ENCODE measurements at regions not wholly inside any gene's neighbourhood (a gene's known extent, or its start where the extent isn't known, plus 50 kb on each side); places are given as distances from the start of the nearest gene placed in this dataset.

DNA sequence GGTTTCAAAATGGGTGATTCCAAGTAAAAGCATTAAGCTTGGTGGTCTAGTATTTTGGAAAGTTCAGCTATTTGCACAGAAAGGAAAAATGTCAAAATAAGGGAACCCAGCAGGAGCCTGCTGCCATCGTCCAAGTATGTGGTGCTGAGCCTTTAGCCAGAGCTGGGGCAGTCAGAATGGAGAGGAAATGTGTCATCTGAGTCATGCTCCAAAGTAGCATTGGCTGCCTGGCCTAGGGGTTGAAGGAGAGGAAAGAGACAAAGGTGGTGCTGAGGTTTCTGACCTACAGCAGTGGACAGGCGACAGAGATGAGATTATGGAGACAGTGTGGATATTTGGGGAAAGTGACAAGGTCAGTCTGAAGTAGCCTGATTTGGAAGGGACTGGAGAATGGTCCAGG, 103.9 kb downstream of the PLCE1 start:
- Mint-ChIP-seq H3K27ac (no peak overlapping the region), H3K9me3 (no peaks in the 10 kb centered on the region), H3K4me3 (no peak overlapping the region), H3K4me1 (peaks cover 39% of the 10 kb centered on the region), H3K36me3 (ENCODE audit: low read depth) (no peaks in the 10 kb centered on the region), H3K27me3 (ENCODE audit: insufficient read depth) (no peaks in the 10 kb centered on the region)
- no peak overlapping the region for H3K9ac ChIP-seq (ENCODE audit: extremely low read depth, low read length, poor library complexity, severe bottlenecking)
- TF ChIP-seq, protein P1, sequence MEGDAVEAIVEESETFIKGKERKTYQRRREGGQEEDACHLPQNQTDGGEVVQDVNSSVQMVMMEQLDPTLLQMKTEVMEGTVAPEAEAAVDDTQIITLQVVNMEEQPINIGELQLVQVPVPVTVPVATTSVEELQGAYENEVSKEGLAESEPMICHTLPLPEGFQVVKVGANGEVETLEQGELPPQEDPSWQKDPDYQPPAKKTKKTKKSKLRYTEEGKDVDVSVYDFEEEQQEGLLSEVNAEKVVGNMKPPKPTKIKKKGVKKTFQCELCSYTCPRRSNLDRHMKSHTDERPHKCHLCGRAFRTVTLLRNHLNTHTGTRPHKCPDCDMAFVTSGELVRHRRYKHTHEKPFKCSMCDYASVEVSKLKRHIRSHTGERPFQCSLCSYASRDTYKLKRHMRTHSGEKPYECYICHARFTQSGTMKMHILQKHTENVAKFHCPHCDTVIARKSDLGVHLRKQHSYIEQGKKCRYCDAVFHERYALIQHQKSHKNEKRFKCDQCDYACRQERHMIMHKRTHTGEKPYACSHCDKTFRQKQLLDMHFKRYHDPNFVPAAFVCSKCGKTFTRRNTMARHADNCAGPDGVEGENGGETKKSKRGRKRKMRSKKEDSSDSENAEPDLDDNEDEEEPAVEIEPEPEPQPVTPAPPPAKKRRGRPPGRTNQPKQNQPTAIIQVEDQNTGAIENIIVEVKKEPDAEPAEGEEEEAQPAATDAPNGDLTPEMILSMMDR (conservative IDR thresholded peaks at IDR 0.05) = no peak
- no peak overlapping the region for H3K4me3 ChIP-seq (ENCODE audit: low read length)
- DNase-seq = peak; percentile 32
- peaks cover 24% of the 10 kb centered on the region for H3K4me1 ChIP-seq (ENCODE audit: control insufficient read depth, insufficient read depth, low read length)
- no peaks in the 10 kb centered on the region for H3K36me3 ChIP-seq (ENCODE audit: control insufficient read depth, insufficient read depth, low read length)
- 73 to 90% methylated on average over 2 of the region's 2 CpGs for WGBS, 2 experiments (ENCODE audit: insufficient coverage in 1 of 2, insufficient read length in 1 of 2)
- H3K27me3 ChIP-seq (ENCODE audit: control insufficient read depth, insufficient read depth, low read length, poor library complexity, severe bottlenecking) = no peaks in the 10 kb centered on the region
- no peaks in the 10 kb centered on the region for H3K9me3 ChIP-seq (ENCODE audit: control insufficient read depth, low read length)
- H3K27ac ChIP-seq (ENCODE audit: low read depth, low read length) = no peak overlapping the region

GRCh38 chr10:94098896-94099295, 105.2 kb downstream of the PLCE1 start:
- no peak overlapping the region for H3K9ac ChIP-seq (ENCODE audit: extremely low read depth, low read length, poor library complexity, severe bottlenecking)
- Mint-ChIP-seq H3K36me3 (ENCODE audit: low read depth) (no peaks in the 10 kb centered on the region), H3K27ac (no peak overlapping the region), H3K27me3 (ENCODE audit: insufficient read depth) (no peaks in the 10 kb centered on the region), H3K4me1 (peaks cover 48% of the 10 kb centered on the region), H3K9me3 (no peaks in the 10 kb centered on the region), H3K4me3 (no peak overlapping the region)
- no peaks in the 10 kb centered on the region for H3K36me3 ChIP-seq (ENCODE audit: control insufficient read depth, insufficient read depth, low read length)
- no peaks in the 10 kb centered on the region for H3K27me3 ChIP-seq (ENCODE audit: control insufficient read depth, insufficient read depth, low read length, poor library complexity, severe bottlenecking)
- no peak overlapping the region for H3K4me3 ChIP-seq (ENCODE audit: low read length)
- no peaks in the 10 kb centered on the region for H3K9me3 ChIP-seq (ENCODE audit: control insufficient read depth, low read length)
- 76 to 86% methylated on average over 3 of the region's 3 CpGs for WGBS, 2 experiments (ENCODE audit: insufficient coverage in 1 of 2, insufficient read length in 1 of 2)
- peaks cover 27% of the 10 kb centered on the region for H3K4me1 ChIP-seq (ENCODE audit: control insufficient read depth, insufficient read depth, low read length)
- peak; percentile 30 for DNase-seq
- H3K27ac ChIP-seq (ENCODE audit: low read depth, low read length) = no peak overlapping the region
- TF ChIP-seq, protein P1 (conservative IDR thresholded peaks at IDR 0.05) = no peak

DNA sequence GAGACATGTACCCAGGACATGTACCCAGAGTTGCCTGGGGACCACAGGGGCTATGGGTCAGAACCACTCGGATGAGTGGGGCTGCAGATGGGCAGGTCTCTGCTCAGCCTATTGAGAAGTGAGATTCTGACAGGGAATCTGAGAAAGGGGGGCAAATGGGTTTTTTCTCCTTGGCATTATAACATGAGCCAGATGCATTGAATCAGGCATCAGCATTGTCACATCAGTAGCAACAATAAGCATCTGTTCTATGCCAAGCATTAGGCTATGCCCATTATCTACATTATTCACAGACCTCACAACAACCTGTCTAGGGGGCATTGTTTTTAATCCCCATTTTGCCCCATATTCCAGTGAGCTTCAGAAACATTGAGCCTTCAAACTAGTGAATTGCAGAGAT, 108.2 kb downstream of the PLCE1 start:
- no peaks in the 10 kb centered on the region for H3K9me3 ChIP-seq (ENCODE audit: control insufficient read depth, low read length)
- H3K36me3 ChIP-seq (ENCODE audit: control insufficient read depth, insufficient read depth, low read length) = no peaks in the 10 kb centered on the region
- DNase-seq = no peak
- H3K4me1 ChIP-seq (ENCODE audit: control insufficient read depth, insufficient read depth, low read length) = peaks cover 33% of the 10 kb centered on the region
- 94% methylated on average over 1 of the region's 1 CpG; no CpG with 5 or more reads in 1 of the 2 experiments for WGBS, 2 experiments (ENCODE audit: insufficient coverage in 1 of 2, insufficient read length in 1 of 2)
- no peak overlapping the region for H3K27ac ChIP-seq (ENCODE audit: low read depth, low read length)
- no peak overlapping the region for H3K4me3 ChIP-seq (ENCODE audit: low read length)
- Mint-ChIP-seq H3K4me1 (peaks cover 71% of the 10 kb centered on the region), H3K4me3 (no peak overlapping the region), H3K9me3 (no peaks in the 10 kb centered on the region), H3K27me3 (ENCODE audit: insufficient read depth) (no peaks in the 10 kb centered on the region), H3K27ac (no peak overlapping the region), H3K36me3 (ENCODE audit: low read depth) (no peaks in the 10 kb centered on the region)
- no peak overlapping the region for H3K9ac ChIP-seq (ENCODE audit: extremely low read depth, low read length, poor library complexity, severe bottlenecking)
- no peaks in the 10 kb centered on the region for H3K27me3 ChIP-seq (ENCODE audit: control insufficient read depth, insufficient read depth, low read length, poor library complexity, severe bottlenecking)
- TF ChIP-seq, protein P1 (conservative IDR thresholded peaks at IDR 0.05) = no peak
